ENCODE measurements at regions not wholly inside any gene's neighbourhood (a gene's known extent, or its start where the extent isn't known, plus 50 kb on each side); places are given as distances from the start of the nearest gene placed in this dataset.

GRCh38 chr15:69724333-69724732 lies 271.7 kb downstream of the RPLP1 start:
- TF ChIP-seq CTCF (IDR thresholded peaks at IDR 0.05) (no peak), POLR2AphosphoS5 (IDR thresholded peaks at IDR 0.05; ENCODE audit: low read depth, low read length) (no peak), SIN3A (IDR thresholded peaks at IDR 0.05; ENCODE audit: borderline replicate concordance, insufficient read depth, low read depth, low read length) (no peak), TCF7L2 (IDR thresholded peaks at IDR 0.05; ENCODE audit: low read depth, low read length) (no peak)
- TF ChIP-seq, protein P1, sequence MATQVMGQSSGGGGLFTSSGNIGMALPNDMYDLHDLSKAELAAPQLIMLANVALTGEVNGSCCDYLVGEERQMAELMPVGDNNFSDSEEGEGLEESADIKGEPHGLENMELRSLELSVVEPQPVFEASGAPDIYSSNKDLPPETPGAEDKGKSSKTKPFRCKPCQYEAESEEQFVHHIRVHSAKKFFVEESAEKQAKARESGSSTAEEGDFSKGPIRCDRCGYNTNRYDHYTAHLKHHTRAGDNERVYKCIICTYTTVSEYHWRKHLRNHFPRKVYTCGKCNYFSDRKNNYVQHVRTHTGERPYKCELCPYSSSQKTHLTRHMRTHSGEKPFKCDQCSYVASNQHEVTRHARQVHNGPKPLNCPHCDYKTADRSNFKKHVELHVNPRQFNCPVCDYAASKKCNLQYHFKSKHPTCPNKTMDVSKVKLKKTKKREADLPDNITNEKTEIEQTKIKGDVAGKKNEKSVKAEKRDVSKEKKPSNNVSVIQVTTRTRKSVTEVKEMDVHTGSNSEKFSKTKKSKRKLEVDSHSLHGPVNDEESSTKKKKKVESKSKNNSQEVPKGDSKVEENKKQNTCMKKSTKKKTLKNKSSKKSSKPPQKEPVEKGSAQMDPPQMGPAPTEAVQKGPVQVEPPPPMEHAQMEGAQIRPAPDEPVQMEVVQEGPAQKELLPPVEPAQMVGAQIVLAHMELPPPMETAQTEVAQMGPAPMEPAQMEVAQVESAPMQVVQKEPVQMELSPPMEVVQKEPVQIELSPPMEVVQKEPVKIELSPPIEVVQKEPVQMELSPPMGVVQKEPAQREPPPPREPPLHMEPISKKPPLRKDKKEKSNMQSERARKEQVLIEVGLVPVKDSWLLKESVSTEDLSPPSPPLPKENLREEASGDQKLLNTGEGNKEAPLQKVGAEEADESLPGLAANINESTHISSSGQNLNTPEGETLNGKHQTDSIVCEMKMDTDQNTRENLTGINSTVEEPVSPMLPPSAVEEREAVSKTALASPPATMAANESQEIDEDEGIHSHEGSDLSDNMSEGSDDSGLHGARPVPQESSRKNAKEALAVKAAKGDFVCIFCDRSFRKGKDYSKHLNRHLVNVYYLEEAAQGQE (IDR thresholded peaks at IDR 0.05; ENCODE audit: insufficient read depth in 1 of 2, low read depth in 2 of 2, low read length in 1 of 2), result no peak
